ENCODE measurements at regions not wholly inside any gene's neighbourhood (a gene's known extent, or its start where the extent isn't known, plus 50 kb on each side); places are given as distances from the start of the nearest gene placed in this dataset.
"Not testable (repeated sequence)": the region's sequence is repeated elsewhere in the genome, so short reads cannot be mapped to it uniquely, and the experiment has no call there.

GRCh38 chr9:75811692-75812091, 78.8 kb upstream of the PCSK5 start:
- no peak for DNase-seq

GRCh38 chr9:75812141-75812540, 78.3 kb upstream of the PCSK5 start:
- DNase-seq = no peak

GRCh38 chr9:75814667-75815066, 75.8 kb upstream of the PCSK5 start:
- no peak for DNase-seq

DNA sequence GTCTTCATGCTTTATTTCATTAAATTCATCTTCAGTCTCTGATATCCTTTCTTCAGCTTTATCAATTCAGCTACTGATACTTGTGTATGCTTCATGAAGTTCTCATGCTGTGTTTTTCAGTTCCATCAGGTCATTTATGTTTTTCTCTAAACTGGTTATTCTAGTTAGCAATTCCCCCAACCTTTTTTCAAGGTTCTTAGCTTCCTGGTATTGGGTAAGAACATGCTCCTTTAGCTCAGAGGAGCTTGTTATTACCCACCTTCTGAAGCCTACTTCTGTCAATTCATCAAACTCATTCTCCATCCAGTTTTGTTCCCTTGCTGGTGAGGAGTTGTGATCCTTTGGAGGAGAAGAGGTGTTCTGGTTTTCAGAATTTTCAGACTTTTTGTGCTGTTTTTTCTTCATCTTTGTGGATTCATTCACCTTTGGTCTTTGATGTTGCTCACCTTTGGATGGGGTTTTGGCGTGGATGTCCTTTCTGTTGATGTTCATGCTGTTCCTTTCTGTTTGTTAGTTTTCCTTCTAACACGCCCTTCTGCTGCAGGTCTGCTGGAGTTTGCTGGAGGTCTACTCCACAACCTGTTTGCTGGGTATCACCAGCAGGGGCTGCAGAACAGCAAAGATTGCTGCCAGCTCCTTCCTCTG, 69.9 kb upstream of the PCSK5 start:
- not testable (repeated sequence) for DNase-seq

- no peak for DNase-seq
Observed at GRCh38 chr9:75823151-75823550, 67.3 kb upstream of the PCSK5 start.

DNA sequence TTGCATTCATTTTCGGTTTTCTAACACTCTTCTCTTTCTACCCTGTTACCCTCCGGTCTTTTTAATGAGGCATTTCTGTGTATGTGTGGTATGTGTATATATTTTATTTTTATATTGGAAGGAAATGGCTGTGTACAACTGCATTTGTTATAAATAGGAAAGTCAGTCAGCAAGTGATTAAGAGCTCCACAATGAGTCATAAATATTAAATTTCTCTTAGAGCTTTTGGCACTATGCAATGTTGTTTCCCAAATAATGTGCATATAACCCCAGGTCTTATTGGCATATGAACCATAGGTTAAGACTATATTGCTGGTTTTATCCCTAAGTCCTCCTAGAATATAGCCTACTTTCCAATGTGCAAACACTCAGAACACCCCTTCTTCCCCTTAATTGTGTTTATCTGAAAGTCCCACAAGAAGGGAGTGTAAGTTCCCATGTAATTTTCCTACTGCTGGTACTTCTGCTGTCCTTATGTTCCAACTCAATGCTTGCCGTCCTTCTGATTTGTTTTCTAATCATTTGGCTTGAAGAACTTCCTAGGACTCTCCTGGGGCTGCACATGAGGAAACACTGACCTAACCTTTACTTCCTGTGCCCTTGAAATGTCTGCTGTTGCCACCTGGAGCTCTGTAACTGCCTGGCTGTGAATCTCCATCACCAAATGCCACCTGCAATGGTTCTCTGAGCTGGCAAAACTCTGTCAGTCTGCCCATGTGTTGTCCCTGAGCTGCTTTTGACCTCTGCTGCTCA, 65.5 kb upstream of the PCSK5 start:
- no peak for DNase-seq

GRCh38 chr9:75826314-75826713, 64.2 kb upstream of the PCSK5 start:
- DNase-seq = no peak

- no peak for DNase-seq
Observed at GRCh38 chr9:75830303-75830702, 60.2 kb upstream of the PCSK5 start.

DNA sequence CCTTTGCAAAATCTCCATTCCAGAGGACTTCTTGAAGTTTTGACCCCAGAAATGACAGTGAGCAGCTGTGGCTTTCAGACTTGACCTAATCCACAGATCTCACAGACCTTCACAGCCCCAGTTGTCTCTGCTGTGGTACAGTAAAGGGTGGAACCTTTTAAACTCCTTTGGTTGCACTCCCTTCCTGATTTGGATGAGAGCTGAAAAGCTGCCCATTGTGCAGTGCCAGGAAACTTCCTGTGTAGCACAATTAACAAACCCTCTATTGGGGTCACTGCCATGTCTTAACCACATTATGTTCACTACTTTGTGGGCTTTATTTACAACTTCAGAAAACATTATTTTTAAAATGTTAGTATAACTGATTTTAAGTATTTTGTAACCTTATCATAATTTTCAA, 56.7 kb upstream of the PCSK5 start:
- DNase-seq = no peak

DNA sequence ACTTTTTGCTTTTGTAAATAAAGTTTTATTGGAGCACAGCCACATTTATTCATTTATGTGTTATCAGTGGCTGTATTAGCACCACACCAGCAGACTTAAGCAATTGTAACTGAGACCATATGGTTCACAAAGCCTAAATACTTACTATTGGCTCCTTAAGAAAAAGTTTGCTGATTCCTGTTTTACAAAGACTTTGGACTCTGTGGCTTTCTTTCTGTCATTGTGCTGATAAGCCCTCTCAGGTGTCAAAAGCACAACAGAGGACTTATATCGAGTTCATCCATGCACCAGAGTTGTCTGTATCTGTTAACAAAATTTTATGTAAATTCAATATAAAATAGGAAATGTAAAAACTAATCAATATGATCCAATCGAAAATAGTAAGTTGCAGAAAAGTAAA, 55.6 kb upstream of the PCSK5 start:
- DNase-seq = no peak

Data from retina (tissue), 1 donor.